ENCODE measurements at regions not wholly inside any gene's neighbourhood (a gene's known extent, or its start where the extent isn't known, plus 50 kb on each side); places are given as distances from the start of the nearest gene placed in this dataset.

DNA sequence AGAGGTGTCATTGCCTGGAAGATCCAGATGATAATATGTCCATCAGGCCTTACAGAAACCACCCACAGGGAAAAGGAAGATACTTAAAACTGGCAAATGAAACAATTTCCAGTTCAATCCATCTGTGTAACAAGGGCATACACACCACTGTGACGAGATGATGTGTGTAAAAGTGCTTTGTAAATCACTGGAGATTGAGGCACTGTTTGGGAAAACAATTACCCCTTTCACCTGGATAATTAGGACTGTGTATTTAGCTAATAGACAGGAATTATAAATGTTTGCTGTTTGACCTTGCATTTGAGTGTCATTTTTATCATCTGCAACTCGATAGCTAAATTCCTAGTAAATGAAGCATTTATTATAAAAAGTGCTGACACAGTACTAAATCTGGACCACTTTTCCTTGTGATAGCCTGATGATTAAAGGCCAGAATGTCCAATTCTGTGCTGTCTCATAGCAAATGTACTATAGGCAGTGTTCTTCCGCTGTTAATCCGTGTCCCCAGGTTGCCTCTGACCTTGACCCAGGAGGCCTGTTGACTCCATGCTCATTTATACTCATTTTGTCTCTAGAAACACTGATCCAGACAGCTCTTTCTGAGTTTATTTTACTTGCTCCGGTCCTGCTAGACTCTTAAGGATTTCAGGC is 105.8 kb downstream of the LACC1 start:
- DNase-seq: no peak

DNA sequence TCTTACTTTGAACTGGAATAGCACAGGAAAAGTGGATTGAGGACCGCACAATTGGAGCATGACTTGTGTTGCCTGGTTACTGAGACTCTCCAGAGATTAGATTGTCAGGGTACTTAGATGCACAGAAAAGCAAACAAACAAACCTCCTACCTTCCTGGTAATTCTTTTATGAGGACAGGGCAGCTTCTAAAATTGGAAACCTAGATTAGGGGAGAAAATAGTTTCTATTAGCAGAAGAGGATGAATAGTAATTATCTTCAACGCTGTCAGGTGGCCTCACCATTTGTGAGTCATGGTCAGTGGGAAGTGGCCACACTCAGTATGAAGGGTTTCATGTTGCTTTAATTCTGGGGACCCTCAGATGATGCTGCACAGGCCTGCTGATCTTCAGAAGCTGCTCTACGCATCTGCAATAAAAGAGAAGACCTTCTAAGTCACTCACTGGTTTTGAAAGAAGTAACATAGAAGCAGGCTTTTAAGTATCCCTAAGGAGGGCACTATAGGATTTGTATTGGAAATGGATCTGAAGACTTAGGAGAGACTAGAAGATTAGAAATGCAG is 106.8 kb downstream of the LACC1 start:
- DNase-seq: no peak

DNA sequence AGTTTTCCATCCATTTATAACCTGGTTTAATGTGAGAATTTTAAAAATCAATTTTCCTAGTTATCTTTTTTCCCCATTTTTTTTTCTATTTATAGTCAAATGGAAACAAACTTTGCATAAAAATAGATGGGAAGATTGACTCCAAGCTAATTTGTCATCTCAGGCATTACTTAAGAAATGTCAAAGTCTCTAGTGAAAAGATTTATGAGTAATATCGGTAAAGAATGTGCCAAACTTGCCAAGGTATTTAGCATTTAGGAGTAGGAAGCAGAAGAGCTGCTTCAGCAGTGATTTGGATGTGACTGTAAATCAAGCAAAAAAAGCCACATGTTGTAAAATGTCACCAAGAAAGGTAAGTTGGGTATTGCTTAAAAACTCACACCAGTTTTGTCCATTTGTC is 108.6 kb downstream of the LACC1 start:
- DNase-seq: no peak

DNA sequence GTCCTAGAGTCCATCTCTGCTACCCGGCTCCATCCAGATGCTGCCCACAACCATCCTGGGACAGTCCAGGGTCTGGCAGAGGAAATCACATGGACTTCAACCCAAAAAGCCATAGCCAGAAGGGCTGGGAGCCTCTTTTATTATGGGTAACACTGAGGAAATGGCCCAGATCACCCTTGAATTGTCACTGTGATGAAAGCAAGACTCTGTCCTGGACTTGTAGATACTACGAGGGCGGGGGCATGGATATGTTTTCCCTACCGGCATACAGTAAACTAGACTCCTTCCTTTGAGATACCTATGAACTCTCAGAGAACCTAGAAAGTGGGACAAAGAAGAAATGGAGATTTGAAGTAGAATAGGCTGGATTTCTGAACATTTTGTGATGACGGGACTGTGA is 110.3 kb downstream of the LACC1 start:
- no peak for DNase-seq

GRCh38 chr13:43990829-43991228 is 111.1 kb downstream of the LACC1 start:
- DNase-seq: no peak

DNA sequence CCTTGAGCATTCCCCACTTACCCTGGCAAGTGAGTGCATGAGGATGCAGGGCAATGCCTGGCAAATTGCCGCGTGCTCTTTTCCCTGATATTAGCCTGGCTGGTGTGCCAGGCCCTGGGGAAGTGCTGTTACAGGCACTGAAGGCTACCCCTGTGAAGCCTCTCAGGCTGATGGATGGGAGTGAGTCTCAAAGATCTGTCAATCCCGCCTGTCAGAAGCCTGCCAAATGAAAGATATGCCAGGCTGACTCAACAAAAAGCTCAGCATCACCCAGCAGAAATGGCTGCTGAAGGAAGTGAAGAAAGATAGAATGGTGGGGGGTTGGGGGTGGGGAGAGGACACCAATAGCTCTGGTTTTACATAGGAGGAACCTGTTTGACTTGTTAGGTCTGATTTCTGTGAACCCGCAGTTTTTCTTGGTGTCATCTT is 112.1 kb downstream of the LACC1 start:
- no peak for DNase-seq

DNA sequence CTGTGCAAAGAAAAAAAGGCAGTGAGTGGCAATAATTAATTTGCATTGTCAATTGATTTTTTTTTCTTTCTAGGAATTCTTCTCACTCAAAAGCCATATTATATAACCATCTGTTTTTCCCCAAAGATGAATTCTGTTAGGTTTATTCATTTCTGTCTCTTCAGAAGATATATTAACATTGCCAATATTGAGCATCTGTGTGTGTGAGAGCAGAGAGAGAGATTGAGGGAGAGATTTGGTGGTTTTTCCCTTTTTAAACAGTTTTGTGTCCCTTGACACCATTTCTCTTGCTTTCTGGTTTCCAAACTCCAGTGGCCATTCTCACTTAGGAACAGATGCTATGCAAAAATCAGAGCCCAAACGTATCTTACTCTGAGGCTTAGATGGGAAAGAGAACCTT is 112.5 kb downstream of the LACC1 start:
- DNase-seq: no peak

GRCh38 chr13:43994999-43995859 is 115.5 kb downstream of the LACC1 start:
- no peak for DNase-seq

- no peak for DNase-seq
Observed at GRCh38 chr13:43996221-43996620, 116.5 kb downstream of the LACC1 start.

DNA sequence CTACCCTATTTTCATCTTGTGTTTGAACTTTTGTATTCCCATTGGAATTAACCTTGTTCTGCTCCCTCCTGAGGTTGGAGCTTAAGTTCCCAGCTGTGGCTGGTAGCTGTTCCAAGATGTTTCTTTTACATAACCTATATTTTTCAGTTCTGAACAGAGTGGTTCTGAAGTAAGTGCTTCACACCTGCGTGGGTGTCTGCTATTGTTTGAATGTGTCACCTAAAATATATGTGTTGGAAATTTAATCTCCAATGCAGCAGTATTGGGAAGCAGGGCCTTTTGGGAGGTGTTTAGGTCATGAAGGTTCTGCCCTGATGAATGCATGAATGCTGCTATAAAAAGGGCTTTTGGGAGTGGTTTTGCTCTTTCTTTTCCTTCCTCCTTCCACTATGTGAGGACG is 123.8 kb downstream of the LACC1 start:
- DNase-seq: no peak

DNA sequence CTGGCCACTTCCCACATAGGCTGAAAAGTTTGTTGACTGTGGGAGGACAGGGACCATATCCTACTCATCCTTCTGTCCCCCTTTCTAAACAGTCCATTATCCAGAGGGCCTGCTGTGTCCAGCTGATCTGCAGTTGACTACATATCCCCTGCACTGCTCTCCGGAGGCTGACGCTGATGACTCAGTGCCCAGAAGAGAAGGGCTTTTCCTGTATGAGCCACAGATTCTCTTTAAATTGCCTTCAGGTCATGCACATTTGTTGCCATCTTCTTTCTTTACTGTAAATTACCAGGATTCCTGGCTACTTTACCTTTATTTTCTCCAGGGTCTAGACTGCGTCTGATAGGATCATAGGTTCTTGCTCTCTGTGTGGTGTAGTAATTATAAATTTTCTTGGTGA is 125.2 kb downstream of the LACC1 start:
- no peak for DNase-seq

- no peak for DNase-seq
Observed at GRCh38 chr13:44007451-44007850, 127.7 kb downstream of the LACC1 start.

DNA sequence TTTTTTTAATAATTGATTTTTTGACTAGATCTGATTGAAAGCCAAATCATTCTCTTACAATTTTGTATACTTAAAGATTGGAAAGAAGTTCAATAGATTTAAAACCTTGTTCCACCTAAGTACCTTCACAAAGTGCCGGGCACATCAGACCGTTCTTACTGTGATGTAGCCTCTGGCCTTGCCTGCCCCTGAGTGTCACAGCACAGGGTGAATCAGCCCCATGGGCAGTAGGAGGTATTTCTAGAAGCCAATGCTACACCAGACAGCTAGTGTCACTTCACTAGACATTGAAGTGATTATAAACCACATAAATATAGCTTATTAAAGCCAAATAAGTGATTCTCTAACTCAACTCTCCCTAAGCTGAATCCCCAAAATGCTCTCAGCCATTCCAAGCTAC is 131.3 kb downstream of the LACC1 start:
- DNase-seq: no peak

- no peak for DNase-seq
Observed at GRCh38 chr13:44012910-44013757, 133.4 kb downstream of the LACC1 start.

DNA sequence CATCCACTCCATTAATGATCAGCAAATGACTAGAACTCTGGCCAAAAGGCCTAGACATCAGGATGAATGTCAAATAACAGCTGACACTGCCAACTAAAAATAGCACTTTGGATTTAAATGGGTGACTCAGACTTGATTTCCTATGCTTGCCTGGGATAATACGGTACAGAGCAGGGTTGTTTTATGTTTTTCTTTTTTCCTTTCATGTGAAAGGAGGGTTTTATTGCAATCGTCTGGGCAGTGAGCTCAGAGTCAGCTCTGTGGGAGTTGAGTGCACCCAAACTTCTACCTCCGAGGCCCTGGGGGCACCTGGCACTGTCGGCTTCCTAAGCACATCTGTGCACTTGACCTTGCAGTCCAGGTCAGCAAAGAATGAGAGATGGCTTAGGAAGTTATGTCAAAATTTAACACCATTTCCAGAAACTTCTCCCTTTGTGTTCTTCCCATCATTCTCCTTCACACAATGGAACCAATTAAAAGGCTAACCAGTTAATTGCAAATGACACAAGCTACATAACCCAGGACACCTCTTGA is 134.1 kb downstream of the LACC1 start:
- DNase-seq: no peak

DNA sequence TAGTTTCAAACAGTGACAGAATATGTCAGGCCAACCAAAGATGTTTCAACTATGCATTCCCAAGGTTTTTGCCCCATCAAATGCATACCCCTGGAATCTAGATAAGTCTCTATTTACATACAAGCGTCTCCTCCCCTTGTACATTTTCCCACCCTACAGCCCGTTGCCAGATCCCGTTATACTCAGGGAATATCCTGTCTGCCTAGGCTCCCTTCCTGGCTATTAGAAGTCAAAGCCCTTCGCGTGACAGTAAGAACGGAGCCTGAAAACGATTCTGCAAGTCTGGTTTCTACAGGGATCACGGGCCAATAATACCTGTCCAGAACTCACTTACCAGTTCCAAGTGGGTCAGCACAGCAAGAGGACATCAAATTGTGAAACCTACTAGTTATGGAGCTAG is 134.8 kb downstream of the LACC1 start:
- no peak for DNase-seq

GRCh38 chr13:44015118-44015517 is 135.4 kb downstream of the LACC1 start:
- no peak for DNase-seq

DNA sequence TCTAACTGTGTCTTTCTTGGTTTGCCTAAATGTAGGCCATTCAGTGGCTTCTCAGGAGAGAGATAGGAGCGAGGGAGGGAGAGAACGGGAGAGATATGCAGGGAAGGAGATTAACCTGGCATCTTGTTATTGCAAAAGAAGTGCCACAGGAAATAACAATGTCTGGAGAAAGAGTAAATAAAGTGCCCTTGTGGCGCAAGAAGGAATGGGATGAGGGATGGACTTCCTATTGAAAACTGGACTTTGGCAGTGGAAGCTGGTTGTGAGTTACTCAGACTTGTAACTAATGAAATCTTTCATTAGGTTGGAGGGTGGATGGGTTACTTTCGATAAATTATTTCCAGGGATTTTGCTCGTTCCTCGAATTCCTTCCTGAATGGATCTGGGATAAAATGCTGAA is 136.1 kb downstream of the LACC1 start:
- no peak for DNase-seq

GRCh38 chr13:44017756-44018309 is 138.1 kb downstream of the LACC1 start:
- DNase-seq: no peak

DNA sequence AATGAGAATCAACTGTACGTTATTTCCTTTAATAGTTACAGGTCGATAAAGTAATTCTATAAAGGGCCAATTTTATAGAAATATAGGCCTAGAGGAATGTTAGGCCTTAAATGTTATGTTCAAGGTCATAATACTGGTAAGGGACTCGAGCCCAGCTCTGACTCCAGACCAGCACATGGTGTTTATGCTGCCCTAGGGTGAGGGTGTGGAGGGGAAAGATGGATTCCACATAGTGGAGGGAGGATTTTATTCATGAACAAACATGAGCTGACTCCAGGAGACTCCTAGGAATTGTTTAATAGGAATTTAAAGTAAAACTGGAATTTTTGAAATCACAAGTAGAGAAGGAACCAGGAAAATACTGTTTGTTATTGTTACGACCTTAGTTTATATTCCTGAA is 139.9 kb downstream of the LACC1 start:
- DNase-seq: no peak

DNA sequence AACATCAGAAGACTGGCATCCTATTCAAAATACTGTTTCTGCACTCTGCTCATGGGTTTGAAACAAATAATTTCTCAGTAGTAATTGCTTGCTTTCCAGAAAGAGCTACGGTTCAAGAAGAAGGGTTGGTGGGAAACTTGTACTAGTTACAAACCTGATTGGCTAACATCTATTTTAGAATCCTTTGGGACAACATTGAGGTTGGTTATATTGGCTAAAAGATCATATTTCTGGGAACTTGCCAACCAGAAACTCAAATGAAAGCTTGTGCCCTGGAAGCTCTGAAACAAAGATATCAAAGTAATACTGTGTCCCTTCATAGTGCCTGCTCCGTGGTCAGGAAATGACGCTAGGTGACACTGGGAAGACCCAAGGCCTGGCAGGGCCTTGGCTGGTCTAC is 141.7 kb downstream of the LACC1 start:
- no peak for DNase-seq

DNA sequence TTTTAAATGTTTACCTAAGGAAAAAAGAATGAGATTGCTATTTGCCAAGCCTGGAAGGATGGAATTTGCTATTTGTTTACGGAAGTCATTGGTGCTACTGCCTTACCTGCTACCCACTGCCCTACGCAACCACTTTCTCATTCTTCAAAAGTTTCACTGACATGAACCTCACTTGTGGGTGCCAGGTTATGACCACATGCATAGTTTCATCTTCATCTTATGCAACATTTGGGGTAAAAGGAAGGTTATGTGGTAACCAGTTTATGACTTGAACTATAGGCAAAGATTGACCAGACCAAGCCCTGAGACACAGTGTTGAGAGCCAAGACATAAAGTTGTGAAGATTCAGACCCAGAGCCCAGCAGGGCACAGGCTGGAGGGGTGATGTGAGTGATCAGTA is 142.5 kb downstream of the LACC1 start:
- no peak for DNase-seq
